Neural progenitor cell (in vitro differentiated cells): ENCODE measurements at regions not wholly inside any gene's neighbourhood (a gene's known extent, or its start where the extent isn't known, plus 50 kb on each side); places are given as distances from the start of the nearest gene placed in this dataset.

ENCODE experiments used
- DNase-seq: peaks from one replicate; pipeline ENCODE4 v3.0.0-alpha.2; 2016; ENCODE audit warnings: low spot score
- H2AFZ ChIP-seq: fragments of 200-600 bp; sonication (generic); replicated peaks from 2 replicates; pipeline ENCODE4 v1.6.1; 2016; ENCODE audit warnings: antibody characterized with exemption
- H3F3A ChIP-seq: fragments of 200-600 bp; sonication (generic); 2 replicates; pipeline ENCODE4 v1.6.1; 2016; ENCODE audit warnings: antibody characterized with exemption, low read depth
- H3K27ac ChIP-seq: fragments of 200-600 bp; sonication (generic); 2 replicates; pipeline ENCODE4 v1.5.1; 2016; ENCODE audit warnings: mild to moderate bottlenecking
- H3K27me3 ChIP-seq: fragments of 200-600 bp; sonication (generic); 2 replicates; pipeline ENCODE4 v1.6.1; 2016; ENCODE audit warnings: mild to moderate bottlenecking, moderate library complexity
- H3K36me3 ChIP-seq: fragments of 200-600 bp; sonication (generic); 2 replicates; pipeline ENCODE4 v1.5.1; 2016
- H3K4me1 ChIP-seq: fragments of 200-600 bp; sonication (generic); 2 replicates; pipeline ENCODE4 v1.6.1; 2016; ENCODE audit warnings: mixed run types
- H3K4me2 ChIP-seq: fragments of 200-600 bp; sonication (generic); 2 replicates; pipeline ENCODE4 v1.6.1; 2016
- H3K4me3 ChIP-seq: fragments of 200-600 bp; sonication (generic); 2 replicates; pipeline ENCODE4 v1.5.1; 2016
- H3K79me2 ChIP-seq: fragments of 200-600 bp; sonication (generic); 2 replicates; pipeline ENCODE4 v1.6.1; 2016; ENCODE audit warnings: low read depth
- H3K9ac ChIP-seq: fragments of 200-600 bp; sonication (generic); 2 replicates; pipeline ENCODE4 v1.6.1; 2016
- H3K9me3 ChIP-seq: fragments of 200-600 bp; sonication (generic); 2 replicates; pipeline ENCODE4 v1.5.1; 2016; ENCODE audit warnings: low read depth
- H4K20me1 ChIP-seq: fragments of 200-600 bp; sonication (generic); 2 replicates; pipeline ENCODE4 v1.6.1; 2016; ENCODE audit warnings: low read depth
- H3K27ac Mint-ChIP-seq: 3 replicates; pipeline ENCODE4 v1.8.0; 2021; ENCODE audit warnings: mixed read lengths
- H3K27me3 Mint-ChIP-seq: 2 replicates; pipeline ENCODE4 v1.8.0; 2022; ENCODE audit warnings: low read depth, mild to moderate bottlenecking, inconsistent platforms, moderate library complexity, mixed read lengths; ENCODE audit not compliant: insufficient read depth
- H3K36me3 Mint-ChIP-seq: 3 replicates; pipeline ENCODE4 v1.8.0; 2021; ENCODE audit warnings: mixed read lengths
- H3K4me1 Mint-ChIP-seq: 3 replicates; pipeline ENCODE4 v1.8.0; 2021; ENCODE audit warnings: mixed read lengths
- H3K4me3 Mint-ChIP-seq: 3 replicates; pipeline ENCODE4 v1.8.0; 2021; ENCODE audit warnings: mild to moderate bottlenecking, moderate library complexity, mixed read lengths
- H3K9me3 Mint-ChIP-seq: 3 replicates; pipeline ENCODE4 v1.8.0; 2020; ENCODE audit warnings: mixed read lengths
- CTCF ChIP-seq: fragments of 200-600 bp; sonication (generic); IDR thresholded peaks from 2 replicates; pipeline ENCODE4 v1.5.1; 2017; ENCODE audit warnings: antibody characterized with exemption, mild to moderate bottlenecking
- EZH2 ChIP-seq: fragments of 200-600 bp; sonication (generic); IDR thresholded peaks from 2 replicates; pipeline ENCODE4 v1.6.1; 2017; ENCODE audit warnings: antibody characterized with exemption, mild to moderate bottlenecking, moderate library complexity
- EZH2phosphoT487 ChIP-seq: fragments of 200-600 bp; sonication (generic); IDR thresholded peaks from 2 replicates; pipeline ENCODE4 v1.6.1; 2017; ENCODE audit warnings: antibody characterized with exemption

- H3K4me1 ChIP-seq = no peaks in the 10 kb centered on the region
- peaks cover 9% of the 10 kb centered on the region for H3K27me3 Mint-ChIP-seq
- H3K9me3 Mint-ChIP-seq = peaks cover 14% of the 10 kb centered on the region
- no peaks in the 10 kb centered on the region for H3K79me2 ChIP-seq
- no peak overlapping the region for H3K27ac ChIP-seq
- peaks cover 2% of the 10 kb centered on the region for H3K36me3 Mint-ChIP-seq
- H3K4me2 ChIP-seq = no peak overlapping the region
- H4K20me1 ChIP-seq = no peaks in the 10 kb centered on the region
- no peak overlapping the region for H3K4me3 ChIP-seq
- H3K9ac ChIP-seq = no peak overlapping the region
- TF ChIP-seq CTCF (no peak), EZH2phosphoT487 (no peak), EZH2 (no peak)
- no peak overlapping the region for H3K4me3 Mint-ChIP-seq
- H3K9me3 ChIP-seq = no peaks in the 10 kb centered on the region
- peaks cover 29% of the 10 kb centered on the region for H3K27me3 ChIP-seq
- no peak for DNase-seq
- H3K36me3 ChIP-seq = no peaks in the 10 kb centered on the region
- H2AFZ ChIP-seq = no peak overlapping the region
- no peak overlapping the region for H3K27ac Mint-ChIP-seq
- no peaks in the 10 kb centered on the region for H3F3A ChIP-seq
- H3K4me1 Mint-ChIP-seq = peaks cover 17% of the 10 kb centered on the region
These were observed 56.1 kb upstream of the MSX1 start for GRCh38 chr4:4803216-4803911.

- no peak overlapping the region for H2AFZ ChIP-seq
- peaks cover 2% of the 10 kb centered on the region for H3K36me3 Mint-ChIP-seq
- no peaks in the 10 kb centered on the region for H3K27me3 Mint-ChIP-seq
- H4K20me1 ChIP-seq = no peaks in the 10 kb centered on the region
- H3K4me3 Mint-ChIP-seq = no peak overlapping the region
- H3K9me3 Mint-ChIP-seq = peaks cover 27% of the 10 kb centered on the region
- no peaks in the 10 kb centered on the region for H3K9me3 ChIP-seq
- DNase-seq = no peak
- H3K79me2 ChIP-seq = no peaks in the 10 kb centered on the region
- no peak overlapping the region for H3K4me2 ChIP-seq
- no peak overlapping the region for H3K4me3 ChIP-seq
- no peak overlapping the region for H3K27ac Mint-ChIP-seq
- no peak overlapping the region for H3K9ac ChIP-seq
- H3K27me3 ChIP-seq = peaks cover 52% of the 10 kb centered on the region
- H3K36me3 ChIP-seq = no peaks in the 10 kb centered on the region
- no peak for TF ChIP-seq EZH2phosphoT487
- no peak for TF ChIP-seq CTCF
- no peak for TF ChIP-seq EZH2
- H3F3A ChIP-seq = no peaks in the 10 kb centered on the region
- H3K4me1 Mint-ChIP-seq = peaks cover 12% of the 10 kb centered on the region
- no peak overlapping the region for H3K27ac ChIP-seq
- H3K4me1 ChIP-seq = no peaks in the 10 kb centered on the region
These were observed 58.6 kb upstream of the MSX1 start for GRCh38 chr4:4800646-4801408.

GRCh38 chr4:4794421-4794820, 65.0 kb upstream of the MSX1 start:
- H3K27ac Mint-ChIP-seq = no peak overlapping the region
- H3K9ac ChIP-seq = no peak overlapping the region

More at GRCh38 chr4:4794421-4794820, 65.0 kb upstream of the MSX1 start:
- Mint-ChIP-seq H3K4me3 (no peak overlapping the region), H3K9me3 (peaks cover 35% of the 10 kb centered on the region), H3K36me3 (peaks cover 9% of the 10 kb centered on the region), H3K27me3 (peaks cover 10% of the 10 kb centered on the region), H3K4me1 (peaks cover 11% of the 10 kb centered on the region)
- Histone ChIP-seq H3K4me3 (no peak overlapping the region), H3K36me3 (no peaks in the 10 kb centered on the region), H3K27ac (no peak overlapping the region), H3K79me2 (no peaks in the 10 kb centered on the region), H4K20me1 (no peaks in the 10 kb centered on the region), H3K27me3 (peaks cover 91% of the 10 kb centered on the region), H3K4me2 (no peak overlapping the region), H2AFZ (no peak overlapping the region), H3F3A (peaks cover 13% of the 10 kb centered on the region), H3K9me3 (peaks cover 7% of the 10 kb centered on the region), H3K4me1 (peaks cover 16% of the 10 kb centered on the region)
- DNase-seq = no peak
- no peak for TF ChIP-seq CTCF
- no peak for TF ChIP-seq EZH2
- no peak for TF ChIP-seq EZH2phosphoT487
